ENCODE measurements at regions not wholly inside any gene's neighbourhood (a gene's known extent, or its start where the extent isn't known, plus 50 kb on each side); places are given as distances from the start of the nearest gene placed in this dataset.

DNA sequence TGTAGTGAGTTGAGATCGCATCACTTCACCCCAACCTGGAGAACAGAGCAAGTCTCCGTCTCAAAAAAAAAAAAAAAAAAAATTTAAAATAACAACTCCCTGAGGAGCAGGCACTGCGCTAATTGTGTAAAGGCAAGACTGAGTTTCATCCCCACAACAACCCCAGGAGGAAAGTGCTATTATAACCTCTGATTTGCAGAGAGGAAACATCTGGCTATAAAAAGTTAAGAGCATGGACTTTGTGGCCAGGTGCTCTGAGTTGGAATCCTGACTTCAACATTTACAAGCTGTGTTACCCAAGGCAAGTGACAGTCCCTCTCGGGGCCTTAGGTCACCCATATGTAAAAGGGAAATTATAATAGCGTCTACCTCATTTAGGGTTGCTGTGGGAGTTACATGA lies 76.0 kb upstream of the MYL2 start:
- H3K4me3 ChIP-seq = no peak overlapping the region
- no TSS peak for BruUV-seq (replicated peaks)
- in situ Hi-C loops (cut with MboI) (no loop called here), intact Hi-C loops (cut with micrococcal nuclease; ENCODE audit: unreplicated experiment) (no loop called here)
- no peaks in the 10 kb centered on the region for H3K27me3 ChIP-seq (replicated peaks in 1 of 2; ENCODE audit: control insufficient read depth in 2 of 2, insufficient read depth in 2 of 2, low read length in 1 of 2)
- H2AFZ ChIP-seq (ENCODE audit: control insufficient read depth, low read depth, low read length) = no peak overlapping the region
- DNase-seq (ENCODE audit: low read depth, low spot score) (no peak), FAIRE-seq (no peak), ATAC-seq (no peak)
- H3K9me3 ChIP-seq (replicated peaks; ENCODE audit: control insufficient read depth, insufficient read depth, low read length) = no peaks in the 10 kb centered on the region; the same call in 1 of the 3 replicates
- ChIA-PET POLR2A (no interaction called here), CTCF (interaction anchor here (0.7 kb wide), 1 partner anchor 100 kb away, joined by 3 read pairs; no protein-coding TSS in a partner anchor), RAD21 (ENCODE audit: unreplicated experiment) (no interaction called here), SMC1A (ENCODE audit: uncharacterized antibody, unreplicated experiment) (no interaction called here)
- no peak overlapping the region for H3K4me2 ChIP-seq (ENCODE audit: control insufficient read depth, insufficient read depth)
- no peaks in the 10 kb centered on the region for H4K20me1 ChIP-seq (ENCODE audit: control insufficient read depth, insufficient read depth)
- H3K79me2 ChIP-seq (ENCODE audit: control insufficient read depth, insufficient read depth, low read length) = no peaks in the 10 kb centered on the region
- TF ChIP-seq NFIC (IDR thresholded peaks at IDR 0.05; ENCODE audit: low read depth, low read length) = no peak
- TF ChIP-seq IKZF2 (IDR thresholded peaks at IDR 0.05) = no peak
- TF ChIP-seq EED (IDR thresholded peaks at IDR 0.05; ENCODE audit: low read depth) = no peak
- no peak for TF ChIP-seq SMARCA5 (IDR thresholded peaks at IDR 0.05)
- no peak for TF ChIP-seq MTA3 (IDR thresholded peaks at IDR 0.05; ENCODE audit: borderline replicate concordance, low read length)
- TF ChIP-seq, protein P1, sequence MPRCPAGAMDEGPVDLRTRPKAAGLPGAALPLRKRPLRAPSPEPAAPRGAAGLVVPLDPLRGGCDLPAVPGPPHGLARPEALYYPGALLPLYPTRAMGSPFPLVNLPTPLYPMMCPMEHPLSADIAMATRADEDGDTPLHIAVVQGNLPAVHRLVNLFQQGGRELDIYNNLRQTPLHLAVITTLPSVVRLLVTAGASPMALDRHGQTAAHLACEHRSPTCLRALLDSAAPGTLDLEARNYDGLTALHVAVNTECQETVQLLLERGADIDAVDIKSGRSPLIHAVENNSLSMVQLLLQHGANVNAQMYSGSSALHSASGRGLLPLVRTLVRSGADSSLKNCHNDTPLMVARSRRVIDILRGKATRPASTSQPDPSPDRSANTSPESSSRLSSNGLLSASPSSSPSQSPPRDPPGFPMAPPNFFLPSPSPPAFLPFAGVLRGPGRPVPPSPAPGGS (IDR thresholded peaks at IDR 0.05; ENCODE audit: borderline replicate concordance, insufficient read depth, low read depth, low read length, poor library complexity, severe bottlenecking) = no peak
- TF ChIP-seq BACH1 (IDR thresholded peaks at IDR 0.05; ENCODE audit: borderline replicate concordance) = no peak
- TF ChIP-seq NBN (IDR thresholded peaks at IDR 0.05) = no peak
- TF ChIP-seq ZNF274 (IDR thresholded peaks at IDR 0.05; ENCODE audit: insufficient read depth, insufficient read length) = no peak
- no peak for TF ChIP-seq PAX8 (IDR thresholded peaks at IDR 0.05)
- no peak for TF ChIP-seq FOS (IDR thresholded peaks at IDR 0.05; ENCODE audit: borderline replicate concordance, extremely low read depth, insufficient read length)
- no peak for TF ChIP-seq TCF3 (IDR thresholded peaks at IDR 0.05; ENCODE audit: borderline replicate concordance, insufficient read depth, low read depth, low read length)
- TF ChIP-seq, protein P2, sequence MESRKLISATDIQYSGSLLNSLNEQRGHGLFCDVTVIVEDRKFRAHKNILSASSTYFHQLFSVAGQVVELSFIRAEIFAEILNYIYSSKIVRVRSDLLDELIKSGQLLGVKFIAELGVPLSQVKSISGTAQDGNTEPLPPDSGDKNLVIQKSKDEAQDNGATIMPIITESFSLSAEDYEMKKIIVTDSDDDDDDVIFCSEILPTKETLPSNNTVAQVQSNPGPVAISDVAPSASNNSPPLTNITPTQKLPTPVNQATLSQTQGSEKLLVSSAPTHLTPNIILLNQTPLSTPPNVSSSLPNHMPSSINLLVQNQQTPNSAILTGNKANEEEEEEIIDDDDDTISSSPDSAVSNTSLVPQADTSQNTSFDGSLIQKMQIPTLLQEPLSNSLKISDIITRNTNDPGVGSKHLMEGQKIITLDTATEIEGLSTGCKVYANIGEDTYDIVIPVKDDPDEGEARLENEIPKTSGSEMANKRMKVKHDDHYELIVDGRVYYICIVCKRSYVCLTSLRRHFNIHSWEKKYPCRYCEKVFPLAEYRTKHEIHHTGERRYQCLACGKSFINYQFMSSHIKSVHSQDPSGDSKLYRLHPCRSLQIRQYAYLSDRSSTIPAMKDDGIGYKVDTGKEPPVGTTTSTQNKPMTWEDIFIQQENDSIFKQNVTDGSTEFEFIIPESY (IDR thresholded peaks at IDR 0.05) = no peak
- TF ChIP-seq TARDBP (IDR thresholded peaks at IDR 0.05; ENCODE audit: borderline replicate concordance) = no peak
- TF ChIP-seq, protein P3, sequence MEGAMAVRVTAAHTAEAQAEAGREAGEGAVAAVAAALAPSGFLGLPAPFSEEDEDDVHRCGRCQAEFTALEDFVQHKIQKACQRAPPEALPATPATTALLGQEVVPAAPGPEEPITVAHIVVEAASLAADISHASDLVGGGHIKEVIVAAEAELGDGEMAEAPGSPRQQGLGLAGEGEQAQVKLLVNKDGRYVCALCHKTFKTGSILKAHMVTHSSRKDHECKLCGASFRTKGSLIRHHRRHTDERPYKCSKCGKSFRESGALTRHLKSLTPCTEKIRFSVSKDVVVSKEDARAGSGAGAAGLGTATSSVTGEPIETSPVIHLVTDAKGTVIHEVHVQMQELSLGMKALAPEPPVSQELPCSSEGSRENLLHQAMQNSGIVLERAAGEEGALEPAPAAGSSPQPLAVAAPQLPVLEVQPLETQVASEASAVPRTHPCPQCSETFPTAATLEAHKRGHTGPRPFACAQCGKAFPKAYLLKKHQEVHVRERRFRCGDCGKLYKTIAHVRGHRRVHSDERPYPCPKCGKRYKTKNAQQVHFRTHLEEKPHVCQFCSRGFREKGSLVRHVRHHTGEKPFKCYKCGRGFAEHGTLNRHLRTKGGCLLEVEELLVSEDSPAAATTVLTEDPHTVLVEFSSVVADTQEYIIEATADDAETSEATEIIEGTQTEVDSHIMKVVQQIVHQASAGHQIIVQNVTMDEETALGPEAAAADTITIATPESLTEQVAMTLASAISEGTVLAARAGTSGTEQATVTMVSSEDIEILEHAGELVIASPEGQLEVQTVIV (IDR thresholded peaks at IDR 0.05; ENCODE audit: borderline replicate concordance, partially characterized antibody) = no peak
- no peak for TF ChIP-seq POLR2AphosphoS5 (IDR thresholded peaks at IDR 0.05; ENCODE audit: low read length)
- TF ChIP-seq NFYA (IDR thresholded peaks at IDR 0.05; ENCODE audit: borderline replicate concordance, low read depth, low read length) = no peak
- TF ChIP-seq, protein P4, sequence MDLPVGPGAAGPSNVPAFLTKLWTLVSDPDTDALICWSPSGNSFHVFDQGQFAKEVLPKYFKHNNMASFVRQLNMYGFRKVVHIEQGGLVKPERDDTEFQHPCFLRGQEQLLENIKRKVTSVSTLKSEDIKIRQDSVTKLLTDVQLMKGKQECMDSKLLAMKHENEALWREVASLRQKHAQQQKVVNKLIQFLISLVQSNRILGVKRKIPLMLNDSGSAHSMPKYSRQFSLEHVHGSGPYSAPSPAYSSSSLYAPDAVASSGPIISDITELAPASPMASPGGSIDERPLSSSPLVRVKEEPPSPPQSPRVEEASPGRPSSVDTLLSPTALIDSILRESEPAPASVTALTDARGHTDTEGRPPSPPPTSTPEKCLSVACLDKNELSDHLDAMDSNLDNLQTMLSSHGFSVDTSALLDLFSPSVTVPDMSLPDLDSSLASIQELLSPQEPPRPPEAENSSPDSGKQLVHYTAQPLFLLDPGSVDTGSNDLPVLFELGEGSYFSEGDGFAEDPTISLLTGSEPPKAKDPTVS (IDR thresholded peaks at IDR 0.05; ENCODE audit: low read depth, low read length) = no peak
- TF ChIP-seq KLF5 (IDR thresholded peaks at IDR 0.05; ENCODE audit: partially characterized antibody) = no peak
- no peak for TF ChIP-seq ZNF207 (IDR thresholded peaks at IDR 0.05; ENCODE audit: borderline replicate concordance)
- H3K4me1 ChIP-seq (ENCODE audit: control insufficient read depth, insufficient read depth, low read length) = no peaks in the 10 kb centered on the region
- H3K27ac ChIP-seq (ENCODE audit: control insufficient read depth, insufficient read depth) = no peak overlapping the region
- no peaks in the 10 kb centered on the region for H3K36me3 ChIP-seq (ENCODE audit: control insufficient read depth in 2 of 2, insufficient read depth in 2 of 2, low read length in 1 of 2)
- no peak overlapping the region for H3K9ac ChIP-seq (ENCODE audit: control insufficient read depth, insufficient read depth, low read length)
- 9% methylated on average over 5 of the region's 5 CpGs for WGBS (ENCODE audit: insufficient coverage, insufficient replicate concordance, low lambda C conversion rate, missing lambda C conversion rate)
